PC-3 (cell line): ENCODE measurements at regions not wholly inside any gene's neighbourhood (a gene's known extent, or its start where the extent isn't known, plus 50 kb on each side); places are given as distances from the start of the nearest gene placed in this dataset.
A peak's percentile ranks its signal among the peaks of the same experiment; 100 is the strongest.
"Not testable (repeated sequence)": the region's sequence is repeated elsewhere in the genome, so short reads cannot be mapped to it uniquely, and the experiment has no call there.

Experiments
- ATAC-seq: fragments of 200-7000 bp; cut with Tn5 transposase; 2 replicates; pipeline ENCODE4 v1.9.1; 2020; ENCODE audit warnings: mild to moderate bottlenecking, moderate library complexity
- BruUV-seq: library from RNA; stranded (reverse); fragments of 400-500 nt; replicated peaks from 2 replicates; lab custom pipeline; 2021; lab: Mats Ljungman, UMichigan
- CTCF ChIA-PET: fragments of 300-600 bp; sonication (Branson Sonifier 250); formaldehyde crosslinking; loops from one replicate; lab custom pipeline; 2022; ENCODE audit warnings: antibody characterized with exemption; lab: Charles Lee
- POLR2A ChIA-PET: fragments of 300-600 bp; sonication (Branson Sonifier 250); formaldehyde crosslinking; loops from one replicate; lab custom pipeline; 2022; ENCODE audit warnings: antibody characterized with exemption; ENCODE audit not compliant: unreplicated experiment; lab: Charles Lee
- DNase-seq: peaks from one replicate; pipeline ENCODE4 v3.0.0-alpha.2; 2015
- H2AFZ ChIP-seq: fragments of 300-600 bp; sonication (generic); 2 replicates; pipeline ENCODE4 v1.6.0; 2016; ENCODE audit warnings: antibody characterized with exemption, low read length
- H3F3A ChIP-seq: fragments of 300-600 bp; sonication (generic); one replicate; pipeline ENCODE4 v1.6.0; 2017; ENCODE audit warnings: antibody characterized with exemption, low read length, control low read depth, mild to moderate bottlenecking; ENCODE audit not compliant: unreplicated experiment
- H3K27ac ChIP-seq: fragments of 300-600 bp; sonication (generic); 2 replicates; pipeline ENCODE4 v1.5.1; 2016; ENCODE audit warnings: mild to moderate bottlenecking, low read length
- H3K27me3 ChIP-seq: fragments of 300-600 bp; sonication (generic); 2 replicates; pipeline ENCODE4 v1.6.1; 2016; ENCODE audit warnings: low read length, mixed read lengths
- H3K36me3 ChIP-seq: fragments of 300-600 bp; sonication (generic); 2 replicates; pipeline ENCODE4 v1.6.1; 2016; ENCODE audit warnings: low read depth, mixed run types, low read length, mixed read lengths
- H3K4me1 ChIP-seq: fragments of 300-600 bp; sonication (generic); 2 replicates; pipeline ENCODE4 v1.5.1; 2016; ENCODE audit warnings: low read length; ENCODE audit not compliant: insufficient read depth
- H3K4me2 ChIP-seq: fragments of 300-600 bp; sonication (generic); 2 replicates; pipeline ENCODE4 v1.6.0; 2016; ENCODE audit warnings: low read length
- H3K4me3 ChIP-seq: fragments of 300-600 bp; sonication (generic); 2 replicates; pipeline ENCODE4 v1.5.1; 2016; ENCODE audit warnings: mild to moderate bottlenecking, low read length, mixed read lengths
- H3K79me2 ChIP-seq: fragments of 300-600 bp; sonication (generic); 2 replicates; pipeline ENCODE4 v1.6.1; 2017; ENCODE audit warnings: low read length, mixed read lengths
- H3K9ac ChIP-seq: fragments of 300-600 bp; sonication (generic); 2 replicates; pipeline ENCODE4 v1.6.0; 2016; ENCODE audit warnings: mild to moderate bottlenecking, low read length
- H3K9me2 ChIP-seq: fragments of 300-600 bp; sonication (generic); replicated peaks from 2 replicates; pipeline ENCODE4 v1.6.1; 2016; ENCODE audit warnings: mixed run types, low read length, mixed read lengths
- H3K9me3 ChIP-seq: fragments of 300-600 bp; sonication (generic); 2 replicates; pipeline ENCODE4 v1.6.1; 2016; ENCODE audit warnings: low read length, mixed read lengths
- H4K20me1 ChIP-seq: fragments of 300-600 bp; sonication (generic); 2 replicates; pipeline ENCODE4 v1.6.1; 2016; ENCODE audit warnings: low read length, mixed read lengths
- EZH2 ChIP-seq: fragments of 300-600 bp; sonication (generic); IDR thresholded peaks from one replicate; pipeline ENCODE4 v1.6.1; 2017; ENCODE audit warnings: antibody characterized with exemption, mild to moderate bottlenecking, low read length; ENCODE audit not compliant: unreplicated experiment
- EZH2phosphoT487 ChIP-seq: fragments of 300-600 bp; sonication (generic); IDR thresholded peaks from 2 replicates; pipeline ENCODE4 v1.6.1; 2018; ENCODE audit warnings: mild to moderate bottlenecking, antibody characterized with exemption, low read length, borderline replicate concordance
- intact Hi-C: fragments of 100-400 bp; cut with micrococcal nuclease; formaldehyde crosslinking; loops from 2 replicates; pipeline ENCODE4 v1.9.0; 2023
- TF ChIP-seq, protein P1 (sequence below): fragments of 300-600 bp; sonication (generic); conservative IDR thresholded peaks from 2 replicates; pipeline ENCODE4 v1.5.1; 2017; ENCODE audit warnings: antibody characterized with exemption, low read depth, mild to moderate bottlenecking, low read length

DNA sequence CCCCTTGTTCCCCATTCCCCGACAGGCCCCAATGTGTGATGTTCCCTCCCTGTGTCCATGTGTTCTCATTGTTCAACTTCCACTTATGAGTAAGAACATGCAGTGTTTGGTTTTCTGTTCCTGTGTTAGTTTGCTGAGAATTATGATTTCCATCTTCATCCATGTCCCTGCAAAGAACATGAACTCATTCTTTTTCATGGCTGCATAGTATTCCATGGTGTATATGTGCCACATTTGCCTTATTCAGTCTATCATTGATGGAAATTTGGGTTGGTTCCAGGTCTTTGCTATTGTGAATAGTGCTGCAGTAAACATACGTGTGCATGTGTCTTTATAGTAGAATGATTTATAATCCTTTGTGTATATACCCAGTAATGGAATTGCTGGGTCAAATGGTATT lies 229.8 kb upstream of the GLRA1 start:
- H3F3A ChIP-seq, H3K4me1 ChIP-seq, H3K9ac ChIP-seq, H3K79me2 ChIP-seq, ATAC-seq, BruUV-seq, H4K20me1 ChIP-seq, POLR2A ChIA-PET, H3K4me3 ChIP-seq, intact Hi-C loops, H3K9me3 ChIP-seq, H2AFZ ChIP-seq, CTCF ChIA-PET, H3K9me2 ChIP-seq, DNase-seq, H3K36me3 ChIP-seq, H3K4me2 ChIP-seq, H3K27me3 ChIP-seq, H3K27ac ChIP-seq: not testable (repeated sequence)

DNA sequence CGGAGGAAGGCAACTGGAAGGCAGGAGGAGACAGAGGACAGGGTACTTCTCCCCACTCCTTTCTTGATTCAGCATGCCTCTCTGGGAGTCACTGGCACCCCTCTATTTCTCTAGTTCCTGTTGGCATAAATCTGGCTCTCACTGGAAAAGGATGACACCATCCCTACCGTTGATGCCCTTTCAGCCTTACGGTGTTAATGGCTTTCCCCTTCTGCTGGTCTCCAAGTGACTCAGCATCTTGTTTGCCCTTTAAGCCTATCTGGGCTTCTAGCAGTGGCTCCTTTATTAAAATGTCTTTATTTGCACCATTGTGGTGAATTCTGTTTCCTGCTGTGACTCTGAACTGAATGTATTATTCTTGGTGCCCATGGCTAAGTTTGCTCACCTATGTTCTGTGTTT lies 227.3 kb upstream of the GLRA1 start:
- no TSS peak for BruUV-seq
- no peaks in the 10 kb centered on the region for H3K4me1 ChIP-seq
- intact Hi-C loops, result no loop called here
- ChIA-PET POLR2A (no interaction called here), CTCF (no interaction called here)
- DNase-seq, result peak; percentile 18
- H3K9me3 ChIP-seq, result no peaks in the 10 kb centered on the region
- H2AFZ ChIP-seq, result no peak overlapping the region
- no peaks in the 10 kb centered on the region for H3K36me3 ChIP-seq
- no peaks in the 10 kb centered on the region for H4K20me1 ChIP-seq
- no peaks in the 10 kb centered on the region for H3K9me2 ChIP-seq
- H3K27ac ChIP-seq, result no peak overlapping the region
- no peak overlapping the region for H3K4me2 ChIP-seq
- no peak for ATAC-seq
- H3K27me3 ChIP-seq, result no peaks in the 10 kb centered on the region
- H3K79me2 ChIP-seq, result no peaks in the 10 kb centered on the region
- TF ChIP-seq EZH2phosphoT487 (no peak), EZH2 (no peak)
- TF ChIP-seq, protein P1, sequence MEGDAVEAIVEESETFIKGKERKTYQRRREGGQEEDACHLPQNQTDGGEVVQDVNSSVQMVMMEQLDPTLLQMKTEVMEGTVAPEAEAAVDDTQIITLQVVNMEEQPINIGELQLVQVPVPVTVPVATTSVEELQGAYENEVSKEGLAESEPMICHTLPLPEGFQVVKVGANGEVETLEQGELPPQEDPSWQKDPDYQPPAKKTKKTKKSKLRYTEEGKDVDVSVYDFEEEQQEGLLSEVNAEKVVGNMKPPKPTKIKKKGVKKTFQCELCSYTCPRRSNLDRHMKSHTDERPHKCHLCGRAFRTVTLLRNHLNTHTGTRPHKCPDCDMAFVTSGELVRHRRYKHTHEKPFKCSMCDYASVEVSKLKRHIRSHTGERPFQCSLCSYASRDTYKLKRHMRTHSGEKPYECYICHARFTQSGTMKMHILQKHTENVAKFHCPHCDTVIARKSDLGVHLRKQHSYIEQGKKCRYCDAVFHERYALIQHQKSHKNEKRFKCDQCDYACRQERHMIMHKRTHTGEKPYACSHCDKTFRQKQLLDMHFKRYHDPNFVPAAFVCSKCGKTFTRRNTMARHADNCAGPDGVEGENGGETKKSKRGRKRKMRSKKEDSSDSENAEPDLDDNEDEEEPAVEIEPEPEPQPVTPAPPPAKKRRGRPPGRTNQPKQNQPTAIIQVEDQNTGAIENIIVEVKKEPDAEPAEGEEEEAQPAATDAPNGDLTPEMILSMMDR, result no peak
- H3K9ac ChIP-seq, result no peak overlapping the region
- no peaks in the 10 kb centered on the region for H3F3A ChIP-seq
- H3K4me3 ChIP-seq, result no peak overlapping the region

DNA sequence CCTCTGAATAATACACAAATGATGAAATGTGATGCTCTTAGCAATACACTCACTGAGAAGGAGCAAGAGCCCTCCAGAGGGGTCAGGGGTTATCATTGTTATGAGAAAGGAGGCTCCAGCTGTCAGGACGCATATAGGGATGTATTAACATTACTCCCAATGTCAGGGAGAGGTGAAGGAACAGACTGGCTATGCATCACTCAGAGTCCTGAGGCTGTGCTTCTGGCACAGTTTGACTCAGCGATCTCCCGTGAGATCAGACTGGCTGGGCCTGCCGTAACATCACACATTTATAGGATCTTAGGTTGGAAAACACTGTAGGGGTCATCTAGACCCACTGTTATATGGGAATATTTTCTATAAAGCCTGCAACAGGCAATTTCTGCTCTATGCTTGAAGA lies 226.5 kb upstream of the GLRA1 start:
- TF ChIP-seq EZH2phosphoT487 (no peak), EZH2 (no peak)
- TF ChIP-seq, protein P1, result no peak
- H3K79me2 ChIP-seq, result no peaks in the 10 kb centered on the region
- CTCF ChIA-PET, result no interaction called here

More for the DNA sequence above, 226.5 kb upstream of the GLRA1 start:
- POLR2A ChIA-PET, result no interaction called here
- no peak overlapping the region for H2AFZ ChIP-seq
- intact Hi-C loops, result no loop called here
- no peaks in the 10 kb centered on the region for H4K20me1 ChIP-seq
- no peaks in the 10 kb centered on the region for H3K36me3 ChIP-seq
- DNase-seq, result no peak
- ATAC-seq, result no peak
- no peak overlapping the region for H3K27ac ChIP-seq
- H3K27me3 ChIP-seq, result no peaks in the 10 kb centered on the region
- no peaks in the 10 kb centered on the region for H3K9me3 ChIP-seq
- no peaks in the 10 kb centered on the region for H3F3A ChIP-seq
- H3K4me2 ChIP-seq, result no peak overlapping the region
- no TSS peak for BruUV-seq
- H3K9me2 ChIP-seq, result no peaks in the 10 kb centered on the region
- H3K4me1 ChIP-seq, result no peaks in the 10 kb centered on the region
- H3K4me3 ChIP-seq, result no peak overlapping the region
- no peak overlapping the region for H3K9ac ChIP-seq
